Gastroesophageal sphincter (tissue), 4 donors: ENCODE measurements at regions not wholly inside any gene's neighbourhood (a gene's known extent, or its start where the extent isn't known, plus 50 kb on each side); places are given as distances from the start of the nearest gene placed in this dataset.

Experiments
- ATAC-seq: fragments of 150-250 bp; one replicate; pipeline ENCODE4 v1.9.1; 2016; ENCODE audit warnings: mild to moderate bottlenecking, moderate library complexity
- H3K27ac ChIP-seq, 4 donors: fragments of 200-600 bp; sonication (generic) in 3 of 4; 1 replicate in 3 of 4; 2 replicates in 1 of 4; pipeline ENCODE4 v1.5.1; 2016 to 2019
- H3K27me3 ChIP-seq: fragments of 200-600 bp; sonication (generic); one replicate; pipeline ENCODE4 v1.5.1; 2019
- H3K36me3 ChIP-seq, 2 donors: fragments of 200-600 bp; sonication (generic); one replicate each; pipeline ENCODE4 v1.5.1; 2019; ENCODE audit warnings: control low read depth in 1 of 2
- H3K4me1 ChIP-seq, 3 donors: fragments of 200-600 bp; sonication (generic); 1 replicate in 2 of 3; 2 replicates in 1 of 3; pipeline ENCODE4 v1.5.1; 2016 to 2019; ENCODE audit warnings: control low read depth in 2 of 3
- H3K4me3 ChIP-seq, 2 donors: fragments of 200-600 bp; sonication (generic); one replicate each; pipeline ENCODE4 v1.5.1; 2019; ENCODE audit warnings: mild to moderate bottlenecking in 1 of 2, moderate library complexity in 1 of 2
- H3K9me3 ChIP-seq, 3 donors: fragments of 200-600 bp; sonication (generic); one replicate each; pipeline ENCODE4 v1.5.1; 2017 to 2019; ENCODE audit warnings: control low read depth in 2 of 3
- CTCF ChIP-seq, 4 experiments: fragments of 200-600 bp in 2 of 4; fragments of 450-650 bp in 2 of 4; sonication (generic) in 1 of 4; IDR thresholded peaks; one replicate each; pipeline ENCODE4 v1.5.1; 2017 to 2019; ENCODE audit warnings: antibody characterized with exemption in 4 of 4, mild to moderate bottlenecking in 2 of 4, moderate library complexity in 2 of 4
- EP300 ChIP-seq: sonication (generic); formaldehyde crosslinking; IDR thresholded peaks from one replicate; pipeline ENCODE4 v1.6.1; 2017; ENCODE audit warnings: antibody characterized with exemption, mild to moderate bottlenecking
- POLR2A ChIP-seq, 2 donors: fragments of 450-650 bp; IDR thresholded peaks; one replicate each; pipeline ENCODE4 v1.6.1; 2017; ENCODE audit warnings: antibody characterized with exemption in 2 of 2, mild to moderate bottlenecking in 2 of 2, moderate library complexity in 1 of 2
- POLR2AphosphoS5 ChIP-seq: sonication (generic); formaldehyde crosslinking; IDR thresholded peaks from one replicate; pipeline ENCODE4 v1.6.1; 2017; ENCODE audit warnings: antibody characterized with exemption
- WGBS, 2 donors: methylation state at CpG; one replicate each; pipeline ENCODE4 v1.1.5; 2018; ENCODE audit warnings: low coverage in 1 of 2; 5-methylcytosine and 5-hydroxymethylcytosine counted together

- Histone ChIP-seq H3K9me3 (no peaks in the 10 kb centered on the region), H3K36me3 (no peaks in the 10 kb centered on the region), H3K4me3 (no peak overlapping the region), H3K27ac (no peak overlapping the region), H3K27me3 (no peaks in the 10 kb centered on the region), H3K4me1 (no peaks in the 10 kb centered on the region)
- 60 to 76% methylated on average over 1 to 2 of the region's 2 CpGs for WGBS, 2 donors
- TF ChIP-seq CTCF (IDR thresholded peaks at IDR 0.05) (no peak), POLR2A (IDR thresholded peaks at IDR 0.05) (no peak), EP300 (no peak), POLR2AphosphoS5 (no peak)
- no peak for ATAC-seq
These were observed 109.3 kb upstream of the FZD8 start for GRCh38 chr10:35751347-35751746.

- no peaks in the 10 kb centered on the region for H3K36me3 ChIP-seq
- 92% methylated on average over 6 of the region's 6 CpGs; no CpG with 5 or more reads in 1 of the 2 donors for WGBS, 2 donors
- no peaks in the 10 kb centered on the region for H3K27me3 ChIP-seq
- no peak for ATAC-seq
- H3K27ac ChIP-seq: no peak overlapping the region
- H3K9me3 ChIP-seq: no peaks in the 10 kb centered on the region
- TF ChIP-seq POLR2A (IDR thresholded peaks at IDR 0.05): no peak
- TF ChIP-seq CTCF (IDR thresholded peaks at IDR 0.05): no peak
- TF ChIP-seq EP300: no peak
- no peaks in the 10 kb centered on the region for H3K4me1 ChIP-seq
- H3K4me3 ChIP-seq: no peak overlapping the region
These were observed 107.1 kb upstream of the FZD8 start for GRCh38 chr10:35749230-35749629.

DNA sequence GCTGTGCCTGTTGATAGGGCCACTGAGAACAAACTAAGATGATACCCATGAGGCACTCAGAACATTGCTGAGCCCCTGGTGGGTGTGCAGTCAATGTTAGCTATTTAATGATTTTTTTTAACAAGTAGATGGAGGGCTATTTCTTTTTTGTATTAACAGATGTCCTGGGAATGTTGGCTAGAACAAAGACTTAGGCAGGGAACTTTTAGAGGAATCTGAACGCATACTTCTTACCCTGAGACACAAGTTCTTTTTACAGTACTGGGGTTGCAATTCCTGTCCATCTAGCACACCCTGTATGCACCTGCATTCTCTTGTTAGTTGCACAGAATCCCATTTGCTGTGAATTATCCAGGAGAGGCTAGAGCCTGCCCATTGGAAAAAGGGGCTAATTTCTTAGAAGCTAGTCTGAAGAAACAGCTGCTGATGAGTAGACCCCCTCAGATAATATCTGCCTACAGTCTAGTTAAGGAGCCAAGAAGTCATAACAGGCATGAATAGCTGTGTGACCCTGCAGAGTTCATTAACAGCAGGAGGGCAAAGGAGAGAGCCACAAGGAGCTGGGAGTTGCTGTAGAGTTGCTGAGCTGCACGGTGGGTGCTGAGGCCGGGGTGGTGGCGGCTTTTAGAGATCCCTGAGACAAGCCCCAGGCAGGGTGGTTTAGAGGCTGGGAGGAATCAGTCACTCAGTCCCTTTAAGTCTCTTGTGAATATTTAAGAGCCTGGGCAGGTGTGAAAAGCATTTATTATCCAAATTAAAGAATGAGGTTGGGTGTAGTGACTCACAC is 103.7 kb upstream of the FZD8 start:
- ATAC-seq: no peak
- WGBS, 2 donors: 90 to 100% methylated on average over 2 to 4 of the region's 4 CpGs

DNA sequence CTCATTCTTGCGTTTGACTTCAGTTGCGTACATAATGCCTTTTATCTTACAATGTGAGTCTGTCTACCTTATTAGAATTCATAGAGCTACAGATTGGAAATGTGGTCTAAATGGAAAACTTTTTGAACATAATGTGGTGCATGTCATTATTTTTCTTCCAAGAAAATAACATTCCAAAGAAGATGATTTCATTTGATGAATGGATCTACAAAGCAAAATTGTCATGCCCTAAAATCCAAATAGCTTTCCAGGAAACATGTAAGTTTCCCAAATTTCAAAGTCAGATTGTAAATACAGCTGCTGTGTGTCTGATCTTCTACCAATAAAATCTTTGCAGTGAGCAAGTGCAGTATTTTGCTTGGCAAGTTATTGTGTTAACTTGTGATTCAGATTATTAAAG is 101.8 kb upstream of the FZD8 start:
- Histone ChIP-seq H3K4me1 (no peaks in the 10 kb centered on the region), H3K36me3 (no peaks in the 10 kb centered on the region), H3K27ac (no peak overlapping the region), H3K9me3 (no peaks in the 10 kb centered on the region), H3K4me3 (no peak overlapping the region), H3K27me3 (no peaks in the 10 kb centered on the region)
- no peak for ATAC-seq
- TF ChIP-seq POLR2A (IDR thresholded peaks at IDR 0.05): no peak
- TF ChIP-seq POLR2AphosphoS5: no peak
- TF ChIP-seq EP300: no peak
- no peak for TF ChIP-seq CTCF (IDR thresholded peaks at IDR 0.05)
- WGBS, 2 donors: 71 to 83% methylated on average over 2 of the region's 2 CpGs

More for the DNA sequence above, 103.7 kb upstream of the FZD8 start:
- Histone ChIP-seq H3K9me3 (no peaks in the 10 kb centered on the region), H3K27me3 (no peaks in the 10 kb centered on the region), H3K36me3 (no peaks in the 10 kb centered on the region), H3K27ac (no peak overlapping the region), H3K4me1 (no peaks in the 10 kb centered on the region), H3K4me3 (no peak overlapping the region)
- TF ChIP-seq POLR2A (IDR thresholded peaks at IDR 0.05) (no peak), CTCF (IDR thresholded peaks at IDR 0.05) (no peak), EP300 (no peak), POLR2AphosphoS5 (no peak)

- Histone ChIP-seq H3K27ac (no peak overlapping the region), H3K9me3 (no peaks in the 10 kb centered on the region), H3K4me1 (no peaks in the 10 kb centered on the region), H3K27me3 (no peaks in the 10 kb centered on the region), H3K36me3 (no peaks in the 10 kb centered on the region), H3K4me3 (no peak overlapping the region)
- ATAC-seq: no peak
- TF ChIP-seq EP300: no peak
- TF ChIP-seq POLR2A (IDR thresholded peaks at IDR 0.05): no peak
- no peak for TF ChIP-seq CTCF (IDR thresholded peaks at IDR 0.05)
- TF ChIP-seq POLR2AphosphoS5: no peak
These were observed 101.3 kb upstream of the FZD8 start for GRCh38 chr10:35743351-35743750.
